HG03025 (cell line): ENCODE measurements at regions not wholly inside any gene's neighbourhood (a gene's known extent, or its start where the extent isn't known, plus 50 kb on each side); places are given as distances from the start of the nearest gene placed in this dataset.

Experiments
- ATAC-seq: cut with Tn5 transposase; IDR thresholded peaks from one replicate; pipeline ENCODE4 v1.9.1; 2021; ENCODE audit warnings: mild to moderate bottlenecking, moderate library complexity; ENCODE audit not compliant: unreplicated experiment, low FRiP score

DNA sequence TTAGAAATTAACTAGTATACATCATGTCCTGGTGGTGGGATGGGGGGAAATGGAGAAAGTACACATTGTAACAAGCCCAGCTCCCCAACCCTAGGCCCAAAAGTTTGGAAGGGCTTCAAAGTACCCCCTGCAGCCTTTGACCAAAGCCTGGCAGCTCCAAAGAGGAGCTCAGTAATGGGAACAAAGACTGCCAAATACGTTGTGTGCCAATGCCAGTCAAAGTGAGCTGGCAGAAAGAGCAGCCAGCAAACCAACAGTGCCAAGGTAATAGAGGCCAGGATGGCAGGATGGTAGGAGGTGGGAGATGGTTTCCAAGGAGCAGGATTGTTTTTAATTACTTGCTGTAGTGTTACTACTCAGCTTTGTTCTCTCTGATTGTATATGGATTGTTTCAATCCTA is 248.3 kb downstream of the COX7C start:
- ATAC-seq = no peak

DNA sequence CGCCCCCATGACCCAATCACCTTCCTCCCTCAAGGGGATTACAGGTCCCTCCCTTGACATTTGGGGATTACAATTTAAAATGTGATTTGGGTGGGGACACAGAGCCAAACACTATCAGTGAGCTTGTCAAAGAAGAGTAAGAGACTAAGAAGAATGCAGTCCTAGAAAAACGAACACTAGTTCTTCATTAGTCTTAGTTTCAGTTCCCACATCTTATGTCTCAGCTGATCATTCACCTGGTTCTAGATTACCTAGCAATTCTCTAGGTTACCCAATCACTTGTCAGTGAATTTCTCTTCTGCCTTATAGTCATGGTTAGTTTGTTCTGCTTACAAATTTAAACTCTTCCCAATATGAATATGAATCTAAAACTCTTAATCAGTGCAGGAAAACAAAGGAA is 251.5 kb downstream of the COX7C start:
- no peak for ATAC-seq

DNA sequence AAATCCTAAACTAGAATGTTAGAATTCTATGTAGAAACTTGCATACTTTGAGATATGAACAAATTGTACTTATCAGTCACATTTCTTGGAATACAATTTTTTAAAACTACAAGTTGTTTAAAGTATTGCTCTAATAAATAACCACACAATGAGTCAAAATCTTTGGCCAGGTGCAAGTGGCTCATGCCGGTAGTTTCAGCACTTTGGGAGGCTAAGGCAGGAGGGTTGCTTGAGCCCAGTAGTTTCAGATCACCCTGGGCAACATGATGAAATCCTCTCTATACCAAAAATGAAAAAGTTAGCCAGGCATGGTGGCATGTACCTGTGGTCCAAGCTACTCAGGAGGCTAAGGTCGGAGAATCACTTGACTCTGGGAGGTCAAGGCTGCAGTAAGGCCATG is 257.8 kb downstream of the COX7C start:
- ATAC-seq = no peak

DNA sequence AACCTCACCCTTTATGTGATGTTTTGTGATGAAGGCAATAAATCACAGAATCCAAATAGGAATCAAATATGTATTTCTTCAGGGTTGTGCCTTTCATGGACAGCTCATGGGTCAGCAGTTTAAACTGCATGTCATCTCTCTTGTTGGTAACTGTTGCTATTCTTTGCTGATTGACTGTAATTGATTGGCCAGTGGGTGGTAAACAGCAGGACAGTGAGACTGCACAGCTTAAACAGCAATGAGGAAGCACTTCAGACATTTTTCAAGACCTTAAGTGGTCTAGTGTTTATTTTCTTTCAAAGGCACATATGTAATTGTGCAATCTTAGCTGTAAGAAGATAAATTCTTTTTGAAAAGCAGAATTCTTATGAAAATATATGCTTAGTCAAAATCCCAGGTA is 260.5 kb downstream of the COX7C start:
- no peak for ATAC-seq

DNA sequence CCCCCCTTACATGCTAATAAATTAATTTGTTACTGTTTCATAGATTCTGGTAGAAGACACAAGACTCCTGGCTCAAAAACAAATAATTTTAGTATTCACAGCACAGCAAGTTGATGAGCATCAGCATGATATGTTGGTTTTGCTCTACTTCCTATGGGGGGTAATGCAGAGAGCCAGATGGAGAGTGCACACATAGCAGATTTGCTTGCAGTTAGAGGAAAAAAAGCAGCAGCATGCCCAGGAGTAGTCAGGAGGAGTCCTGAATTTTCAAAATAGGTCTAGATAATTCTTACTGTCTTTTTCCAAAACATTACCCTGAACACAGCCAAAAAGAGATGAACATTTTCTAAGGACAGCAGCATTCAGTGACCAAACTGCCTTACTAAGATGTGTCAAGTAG is 261.3 kb downstream of the COX7C start:
- ATAC-seq = no peak

DNA sequence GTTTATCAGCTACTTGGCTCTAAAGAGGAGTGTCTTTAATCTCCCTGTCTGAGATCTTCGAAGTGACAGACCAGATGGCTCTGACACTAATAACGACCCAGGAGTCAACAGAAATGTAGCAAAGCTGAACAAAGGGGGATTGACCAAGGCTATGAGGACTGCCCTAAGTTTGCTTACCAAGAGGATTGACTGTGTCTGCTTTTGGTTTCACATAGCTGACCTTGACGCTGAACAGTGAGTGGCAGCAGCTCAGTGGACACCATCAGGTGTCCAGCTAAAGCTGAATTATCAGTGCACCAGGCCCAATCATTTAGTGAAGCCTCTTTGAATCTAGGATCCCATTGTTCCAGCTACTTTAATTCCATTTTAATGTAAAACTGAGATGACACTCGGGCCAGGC is 262.6 kb downstream of the COX7C start:
- no peak for ATAC-seq

DNA sequence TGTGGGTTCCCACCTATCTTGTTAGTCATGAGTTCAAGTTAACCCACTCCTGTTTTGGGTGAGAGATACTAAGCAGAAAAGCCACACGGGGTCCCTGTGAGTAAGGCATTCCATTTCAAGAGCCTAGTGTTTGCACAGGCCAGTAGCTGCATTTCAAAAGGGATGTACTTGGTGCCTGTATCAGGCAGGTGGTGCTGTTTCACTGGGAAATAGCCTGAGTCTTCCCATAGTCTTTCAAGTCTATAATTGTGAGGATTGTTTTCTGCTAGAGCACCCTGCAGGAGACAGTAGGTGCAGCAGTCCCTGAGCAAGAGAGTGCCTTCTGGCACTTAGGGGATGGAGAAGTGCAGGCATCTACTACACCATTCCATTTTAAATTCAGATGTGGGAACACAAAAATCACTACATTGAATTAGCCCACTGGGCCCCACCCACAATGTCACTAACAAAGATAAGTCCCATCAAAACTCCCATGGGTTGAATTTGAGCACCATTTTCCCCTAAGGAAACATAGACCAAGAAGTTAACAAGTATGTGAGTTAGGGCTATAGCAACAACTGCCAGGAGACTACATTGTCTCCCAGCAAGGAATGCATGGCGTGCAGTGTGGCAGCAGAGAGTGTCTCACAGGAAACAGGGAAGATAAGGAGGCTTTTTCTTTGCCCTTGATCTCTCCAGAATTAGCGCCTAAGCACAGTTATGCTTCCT is 263.2 kb downstream of the COX7C start:
- ATAC-seq = peak; percentile 85

DNA sequence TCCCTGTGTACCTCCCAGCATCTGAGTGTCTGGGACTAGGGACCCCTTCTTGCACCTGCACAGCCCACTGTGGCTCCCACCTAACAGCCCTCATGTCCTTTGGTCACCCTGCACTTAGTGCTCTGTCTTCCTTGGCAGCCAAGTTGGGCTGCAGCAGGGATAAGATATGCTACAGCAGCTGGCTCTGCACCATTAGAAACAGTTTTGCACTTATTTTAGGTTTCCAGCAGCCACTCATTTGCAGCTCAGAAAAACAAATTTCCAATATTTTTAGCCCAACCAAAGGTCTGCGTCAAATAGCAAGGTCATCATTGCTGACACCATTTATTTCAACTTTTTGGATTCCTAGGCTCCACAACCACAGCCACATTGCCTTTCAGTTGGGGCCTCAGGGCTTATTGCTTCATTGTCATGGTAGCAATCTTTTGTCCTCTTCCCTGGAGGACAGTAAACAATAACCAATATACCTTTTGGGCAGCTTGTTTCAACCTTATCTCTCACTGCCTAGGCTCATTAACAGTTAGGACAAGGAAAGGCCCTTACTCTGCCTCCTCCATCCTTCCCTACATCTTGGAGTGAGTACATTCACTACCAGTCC is 263.9 kb downstream of the COX7C start:
- ATAC-seq = no peak

DNA sequence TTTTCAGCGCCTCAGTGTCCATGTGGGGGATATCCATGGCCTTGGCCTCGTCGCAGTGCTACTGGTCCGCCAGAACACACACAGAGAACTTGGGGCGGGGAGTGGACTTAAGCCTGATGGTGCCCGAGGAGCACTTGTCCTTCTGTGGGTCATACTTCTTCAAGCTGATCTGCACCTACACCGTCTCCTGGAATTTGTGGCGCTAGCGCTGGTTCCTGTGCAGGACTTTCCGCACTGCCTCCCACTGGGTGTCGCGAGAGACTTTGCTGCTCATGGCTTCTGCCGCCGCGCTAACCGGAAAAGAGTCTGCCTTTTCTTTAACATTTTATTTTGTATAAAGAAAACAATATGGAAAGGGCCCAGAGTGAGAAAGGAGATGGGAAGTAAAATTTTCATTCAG is 266.9 kb downstream of the COX7C start:
- no peak for ATAC-seq

DNA sequence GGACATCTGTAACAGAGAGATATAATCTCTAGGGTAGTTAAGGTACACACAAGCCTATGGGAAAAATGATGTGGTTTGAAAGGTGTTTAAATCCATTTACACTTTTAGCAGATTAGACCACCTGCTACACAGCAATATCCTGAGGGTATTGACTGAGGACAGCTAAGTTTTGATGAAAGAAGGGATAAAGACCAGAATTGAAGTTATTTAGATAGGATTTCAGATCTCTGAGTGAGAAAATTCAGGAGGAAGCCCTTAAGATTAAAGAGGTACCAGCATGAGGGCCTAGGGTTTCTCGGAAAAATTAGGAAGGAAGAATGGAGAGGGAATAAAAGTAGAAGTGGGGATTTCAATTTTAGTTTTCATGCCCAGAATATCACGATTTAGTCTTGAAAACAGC is 267.3 kb downstream of the COX7C start:
- ATAC-seq = no peak

DNA sequence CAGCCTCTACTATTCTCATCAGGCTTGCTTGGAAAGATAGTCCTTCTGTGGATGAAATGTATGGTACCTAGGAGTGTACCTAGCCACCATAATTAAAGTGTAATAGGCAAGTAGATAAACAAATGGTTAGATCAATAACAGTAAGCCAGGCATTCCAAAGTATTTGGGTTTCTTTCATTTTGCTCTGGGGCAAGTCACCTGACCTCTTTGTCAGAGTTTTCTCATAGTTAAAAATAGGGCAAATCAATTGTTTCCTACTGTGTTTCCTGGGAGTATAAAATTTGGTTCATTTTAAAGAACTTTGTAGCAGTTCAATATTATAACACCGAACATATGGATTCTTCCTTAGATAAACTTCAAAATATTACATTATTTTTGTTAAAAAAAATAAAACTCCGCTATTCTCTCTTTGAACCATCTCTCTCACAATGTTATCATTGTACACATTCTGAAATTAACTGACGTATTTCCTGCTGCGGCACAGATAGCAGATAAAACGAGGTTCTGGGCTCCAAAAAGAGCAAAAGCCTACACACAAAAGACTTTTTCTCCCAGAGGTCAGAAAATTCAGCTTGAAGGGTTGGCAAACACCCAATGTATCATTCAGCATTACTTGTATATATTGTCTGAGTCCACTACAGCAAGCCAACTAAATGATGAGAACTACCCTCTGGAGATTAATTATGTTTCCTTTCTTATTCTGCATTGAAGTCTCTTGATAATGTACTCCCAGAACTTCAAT is 267.9 kb downstream of the COX7C start:
- no peak for ATAC-seq

DNA sequence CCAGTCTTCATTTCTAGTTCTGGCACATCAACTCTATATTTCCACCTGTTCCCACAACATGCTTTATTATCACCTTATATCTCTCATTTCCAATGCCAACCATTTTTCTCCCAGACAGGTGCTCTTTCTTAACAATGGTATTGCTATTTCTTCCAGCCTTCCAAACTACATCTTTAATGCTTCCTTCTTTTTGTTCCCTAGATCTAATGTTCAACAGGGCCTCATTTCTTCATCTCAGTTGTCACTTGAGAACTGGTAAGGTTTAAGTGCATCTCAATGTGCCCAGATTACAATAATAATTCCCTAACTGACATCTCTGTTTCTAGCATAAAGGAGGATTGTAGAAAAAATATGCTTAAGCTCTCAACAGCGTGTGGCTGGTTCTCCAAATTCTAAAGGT is 272.6 kb downstream of the COX7C start:
- ATAC-seq = no peak

DNA sequence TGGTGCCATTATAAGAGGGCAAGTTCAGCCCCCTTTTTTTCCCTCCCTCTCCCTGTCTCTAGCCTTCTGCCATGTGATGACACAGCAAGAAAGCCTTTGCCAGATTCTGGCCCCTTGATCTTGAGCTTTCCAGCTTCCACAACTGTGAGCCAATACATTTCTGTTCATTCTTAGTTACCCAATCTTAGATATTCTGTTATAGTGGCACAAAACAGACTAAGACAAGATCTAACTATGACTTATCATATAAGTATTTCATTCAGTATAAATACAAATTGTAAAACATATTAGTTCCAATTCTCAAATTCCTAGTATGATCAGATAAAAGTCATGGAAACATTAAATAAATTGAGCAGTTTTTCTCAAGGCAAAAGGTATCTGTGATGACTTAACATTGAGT is 276.3 kb downstream of the COX7C start:
- ATAC-seq = no peak

DNA sequence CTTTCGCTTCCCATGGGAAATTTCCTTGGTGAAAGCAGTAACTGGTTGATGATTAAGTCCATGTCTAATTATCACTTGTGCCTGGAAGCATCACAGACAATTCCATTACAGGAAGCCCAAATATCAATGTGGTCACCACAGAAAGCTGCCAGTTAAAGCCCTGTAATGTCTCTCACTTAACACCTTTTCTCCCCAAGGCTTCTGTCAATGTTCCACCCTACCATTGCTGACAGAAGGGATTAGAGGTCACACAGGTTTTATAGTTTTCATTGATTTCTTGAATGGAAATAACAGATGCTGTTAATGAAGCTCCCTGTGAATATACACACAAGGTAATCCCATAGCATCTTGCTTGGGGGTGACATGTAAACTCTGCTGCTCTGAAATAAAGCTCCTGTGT is 279.2 kb downstream of the COX7C start:
- no peak for ATAC-seq

DNA sequence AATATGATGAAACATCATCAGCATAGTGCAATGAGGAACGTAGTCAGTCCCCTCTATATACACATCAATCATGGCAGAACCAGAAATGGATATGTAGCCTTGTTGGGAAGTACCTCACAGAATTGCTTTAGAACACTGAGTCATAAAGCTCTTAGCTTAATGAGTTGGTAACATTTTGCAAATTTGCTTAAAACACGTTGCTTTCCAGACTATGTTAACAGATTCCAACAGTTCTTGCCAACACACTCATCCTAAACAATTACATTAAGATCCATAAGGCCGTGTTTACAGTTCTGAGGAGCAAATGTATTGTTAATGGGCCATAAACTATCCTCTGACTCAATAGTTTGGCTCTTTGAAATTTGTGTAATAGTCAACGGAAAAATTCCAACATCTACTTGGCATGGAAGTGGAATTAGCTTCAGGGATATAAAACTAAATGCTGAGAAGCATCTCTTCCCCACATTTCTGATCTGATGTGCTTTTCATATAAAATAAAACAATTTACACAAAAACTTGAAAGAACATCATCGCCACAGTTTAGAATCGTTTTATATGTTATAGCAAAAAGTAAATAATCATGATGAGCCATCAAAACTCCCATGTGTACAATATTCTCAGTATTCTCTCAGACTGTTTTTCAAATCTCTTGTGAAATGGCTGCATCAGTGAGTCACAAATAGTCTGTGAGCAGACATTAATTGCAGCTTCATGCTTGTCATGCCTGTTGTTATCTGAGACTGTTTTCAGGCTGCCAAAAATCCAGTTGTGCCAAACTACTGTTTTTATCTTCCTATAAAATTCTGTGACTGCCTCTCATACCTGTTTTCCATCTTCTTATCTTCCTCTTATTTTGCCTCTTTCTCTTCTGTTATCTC is 291.9 kb downstream of the COX7C start:
- ATAC-seq = no peak

DNA sequence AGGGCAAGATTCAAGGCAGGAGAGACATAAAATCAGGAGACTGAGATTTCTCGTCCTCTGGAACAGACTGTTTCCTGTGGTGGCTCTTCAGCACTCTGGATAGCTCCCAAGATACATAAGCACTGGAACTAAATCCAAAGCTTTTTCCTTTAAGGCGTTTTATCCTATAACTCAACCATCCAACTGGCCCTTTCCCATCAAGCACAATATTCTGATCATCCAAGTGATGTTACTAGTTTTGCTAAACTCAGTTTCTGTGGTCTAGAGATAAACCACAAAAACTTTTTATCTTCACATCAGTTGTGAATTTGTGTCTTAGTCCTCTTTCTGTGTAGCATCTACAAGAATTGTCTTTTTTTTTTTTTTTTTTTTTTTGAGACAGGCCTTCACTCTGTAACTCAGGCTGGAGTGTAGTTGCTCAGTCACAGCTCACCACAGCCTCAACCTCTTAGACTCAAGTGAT is 299.4 kb downstream of the COX7C start:
- no peak for ATAC-seq

DNA sequence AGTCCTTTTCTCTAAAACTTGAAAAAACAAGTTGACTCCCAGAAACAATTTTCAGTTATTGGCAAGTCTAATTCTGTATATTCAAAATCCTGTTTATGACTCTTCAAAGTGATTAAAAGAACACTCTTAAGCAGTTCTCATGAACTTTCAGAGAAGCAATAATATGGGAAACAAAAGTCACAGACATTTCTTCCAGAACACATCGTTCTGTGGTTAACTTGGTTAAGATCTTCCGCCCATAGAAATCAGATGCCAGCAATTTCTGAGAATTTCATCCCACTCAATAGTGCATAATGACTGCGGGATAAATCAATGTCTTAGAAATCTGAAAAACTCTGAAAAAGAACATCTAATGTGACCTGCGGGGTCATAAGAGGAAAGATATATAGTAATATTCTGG is 300.5 kb downstream of the COX7C start:
- ATAC-seq = no peak

DNA sequence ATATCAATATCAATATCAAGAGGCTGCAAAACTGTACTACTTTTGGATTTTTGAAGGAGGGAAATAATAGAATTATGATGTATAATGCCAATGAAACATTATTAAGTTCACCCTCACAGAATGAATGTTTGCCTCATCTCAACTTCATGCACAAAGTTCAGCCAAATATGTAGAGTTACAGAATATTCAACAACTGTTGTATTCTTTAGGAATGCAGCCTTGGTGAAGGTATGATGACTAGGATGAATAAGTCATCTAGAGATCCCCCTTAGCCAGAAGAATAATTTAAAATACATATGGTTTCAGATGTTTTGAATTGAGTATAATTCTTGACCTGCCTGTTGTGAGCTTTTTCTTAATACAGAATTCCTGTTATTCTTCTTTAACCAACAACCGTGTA is 308.3 kb downstream of the COX7C start:
- ATAC-seq = no peak

DNA sequence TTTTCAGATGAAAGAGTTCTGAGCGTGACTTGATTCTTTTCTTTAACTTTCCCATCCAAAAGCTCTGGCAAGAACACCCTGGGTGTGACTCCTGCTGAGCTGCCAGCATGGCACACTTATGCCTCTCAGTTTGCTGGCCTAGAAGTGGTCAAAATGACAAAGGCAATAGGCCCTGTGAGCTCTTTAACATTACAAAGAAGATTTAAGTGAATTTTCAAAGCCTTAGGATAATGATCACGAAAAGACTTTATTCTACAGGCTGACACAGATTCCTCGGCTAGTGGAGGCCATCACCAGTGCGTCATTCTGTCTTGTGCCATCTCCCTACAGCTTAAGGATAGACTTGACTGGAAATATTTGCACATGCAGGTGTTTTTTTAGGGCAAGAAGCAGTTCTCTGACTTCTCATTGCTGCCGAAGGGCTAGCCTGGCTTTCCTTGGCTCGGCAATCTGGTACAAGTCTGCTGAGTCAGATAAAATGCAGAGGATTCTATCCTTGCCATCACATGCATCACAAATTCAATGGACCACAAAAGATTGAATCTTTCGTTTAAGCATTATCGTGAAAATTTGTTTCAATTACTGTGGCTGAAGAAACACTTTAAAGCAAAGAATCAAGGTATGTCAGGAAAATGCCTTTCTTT is 311.5 kb downstream of the COX7C start:
- no peak for ATAC-seq

DNA sequence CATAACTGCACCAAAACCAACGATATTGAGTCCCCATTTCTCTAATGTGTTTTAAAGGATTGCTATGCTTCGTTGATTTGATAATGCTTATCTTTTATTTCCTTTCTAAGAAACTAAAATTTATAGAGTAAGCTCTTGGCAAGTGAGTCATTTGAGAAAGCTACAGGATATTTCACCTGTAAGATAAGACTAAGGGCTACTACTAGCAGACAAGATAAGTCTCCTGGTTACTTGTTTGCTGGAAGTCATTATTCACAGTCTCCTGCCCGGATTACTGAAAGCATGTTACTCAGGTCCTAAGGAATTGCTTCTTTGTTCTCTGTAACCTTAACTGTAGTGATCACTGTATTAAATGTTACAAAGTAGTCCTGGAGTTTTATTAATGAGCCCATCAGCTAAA is 315.9 kb upstream of the RASA1 start:
- ATAC-seq = no peak
